DND-41 (cell line): ENCODE measurements at regions not wholly inside any gene's neighbourhood (a gene's known extent, or its start where the extent isn't known, plus 50 kb on each side); places are given as distances from the start of the nearest gene placed in this dataset.

Experiments used
- ATAC-seq: fragments of 200-7000 bp; cut with Tn5 transposase; 3 replicates; pipeline ENCODE4 v1.9.1; 2021; ENCODE audit warnings: low read depth; ENCODE audit not compliant: insufficient read depth
- DNase-seq: peaks from one replicate; pipeline ENCODE4 v3.0.0-alpha.2; 2020
- H2AFZ ChIP-seq: 2 replicates; pipeline ENCODE4 v1.6.0; 2012; ENCODE audit warnings: low read depth, low read length
- H3K27ac ChIP-seq: 2 replicates; pipeline ENCODE4 v1.5.1; 2012; ENCODE audit warnings: low read length, inconsistent platforms
- H3K27me3 ChIP-seq: fragments of 200-600 bp; sonication (generic); 2 replicates; pipeline ENCODE4 v1.6.0; 2012; ENCODE audit warnings: low read length, mild to moderate bottlenecking, inconsistent platforms; ENCODE audit not compliant: insufficient read depth, poor library complexity
- H3K36me3 ChIP-seq: 2 replicates; pipeline ENCODE4 v1.5.1; 2012; ENCODE audit warnings: low read length, inconsistent platforms; ENCODE audit not compliant: insufficient read depth
- H3K4me1 ChIP-seq: 2 replicates; pipeline ENCODE4 v1.5.1; 2012; ENCODE audit warnings: mild to moderate bottlenecking, low read length; ENCODE audit not compliant: insufficient read depth
- H3K4me2 ChIP-seq: 2 replicates; pipeline ENCODE4 v1.6.0; 2012; ENCODE audit warnings: mild to moderate bottlenecking, moderate library complexity, low read length, inconsistent platforms; ENCODE audit not compliant: insufficient read depth
- H3K4me3 ChIP-seq, 2 experiments: fragments of 200-600 bp in 1 of 2; shearing (Covaris generic) in 1 of 2; 2 replicates each; pipeline ENCODE4 v1.5.1; 2012 to 2016; ENCODE audit warnings: inconsistent platforms in 2 of 2, low read length in 2 of 2, mild to moderate bottlenecking in 2 of 2, low read depth in 1 of 2, moderate library complexity in 1 of 2
- H3K79me2 ChIP-seq: 2 replicates; pipeline ENCODE4 v1.6.0; 2012; ENCODE audit warnings: low read length, inconsistent platforms; ENCODE audit not compliant: insufficient read depth
- H3K9ac ChIP-seq: 2 replicates; pipeline ENCODE4 v1.6.0; 2012; ENCODE audit warnings: low read depth, mild to moderate bottlenecking, inconsistent platforms, low read length, moderate library complexity
- H3K9me3 ChIP-seq: 2 replicates; pipeline ENCODE4 v1.5.1; 2012; ENCODE audit warnings: low read length, moderate library complexity, mild to moderate bottlenecking, inconsistent platforms; ENCODE audit not compliant: insufficient read depth, severe bottlenecking
- H4K20me1 ChIP-seq: 2 replicates; pipeline ENCODE4 v1.6.0; 2012; ENCODE audit warnings: low read length; ENCODE audit not compliant: insufficient read depth
- CTCF ChIP-seq: IDR thresholded peaks from 2 replicates; pipeline ENCODE4 v1.5.1; 2012; ENCODE audit warnings: borderline replicate concordance, low read length, moderate library complexity, mild to moderate bottlenecking; ENCODE audit not compliant: poor library complexity, severe bottlenecking; ENCODE audit errors: extremely low read depth
- EZH2 ChIP-seq: IDR thresholded peaks from 3 replicates; pipeline ENCODE4 v1.6.1; 2012; ENCODE audit warnings: borderline replicate concordance, low read depth, mild to moderate bottlenecking, moderate library complexity, low read length, inconsistent platforms; ENCODE audit not compliant: severe bottlenecking

GRCh38 chr13:67554746-67555452, 324.8 kb upstream of the PCDH9 start:
- Histone ChIP-seq H3K27ac (no peak overlapping the region), H3K9me3 (no peaks in the 10 kb centered on the region), H3K79me2 (no peaks in the 10 kb centered on the region), H4K20me1 (no peaks in the 10 kb centered on the region), H2AFZ (no peak overlapping the region), H3K4me2 (no peak overlapping the region), H3K9ac (no peak overlapping the region), H3K4me1 (no peaks in the 10 kb centered on the region), H3K27me3 (no peaks in the 10 kb centered on the region), H3K4me3 (no peak overlapping the region), H3K36me3 (no peaks in the 10 kb centered on the region)
- ATAC-seq = no peak
- TF ChIP-seq CTCF = no peak
- no peak for TF ChIP-seq EZH2
- DNase-seq = no peak

GRCh38 chr13:67554286-67554685, 324.1 kb upstream of the PCDH9 start:
- no peak overlapping the region for H3K4me2 ChIP-seq
- no peak for DNase-seq
- H3K79me2 ChIP-seq = no peaks in the 10 kb centered on the region
- H3K36me3 ChIP-seq = no peaks in the 10 kb centered on the region
- H3K9ac ChIP-seq = no peak overlapping the region
- no peak overlapping the region for H2AFZ ChIP-seq
- no peaks in the 10 kb centered on the region for H3K9me3 ChIP-seq
- H3K4me1 ChIP-seq = no peaks in the 10 kb centered on the region
- no peak overlapping the region for H3K4me3 ChIP-seq
- no peaks in the 10 kb centered on the region for H3K27me3 ChIP-seq
- no peak overlapping the region for H3K27ac ChIP-seq
- no peak for TF ChIP-seq CTCF
- no peaks in the 10 kb centered on the region for H4K20me1 ChIP-seq
- ATAC-seq = no peak

GRCh38 chr13:67549331-67549730, 319.2 kb upstream of the PCDH9 start:
- H4K20me1 ChIP-seq = no peaks in the 10 kb centered on the region
- no peaks in the 10 kb centered on the region for H3K36me3 ChIP-seq
- H3K27ac ChIP-seq = no peak overlapping the region
- TF ChIP-seq CTCF (no peak), EZH2 (no peak)
- no peaks in the 10 kb centered on the region for H3K9me3 ChIP-seq
- H3K4me3 ChIP-seq = no peak overlapping the region
- DNase-seq (no peak), ATAC-seq (no peak)
- H3K27me3 ChIP-seq = no peaks in the 10 kb centered on the region
- no peaks in the 10 kb centered on the region for H3K79me2 ChIP-seq
- H3K9ac ChIP-seq = no peak overlapping the region
- H3K4me1 ChIP-seq = no peaks in the 10 kb centered on the region
- no peak overlapping the region for H2AFZ ChIP-seq
- H3K4me2 ChIP-seq = no peak overlapping the region

- no peak for TF ChIP-seq CTCF
- no peak for TF ChIP-seq EZH2
- no peak overlapping the region for H2AFZ ChIP-seq
- DNase-seq = no peak
- no peaks in the 10 kb centered on the region for H3K9me3 ChIP-seq
- no peaks in the 10 kb centered on the region for H3K4me1 ChIP-seq
- no peak overlapping the region for H3K4me2 ChIP-seq
- H3K27ac ChIP-seq = no peak overlapping the region
- no peak overlapping the region for H3K4me3 ChIP-seq
- no peak overlapping the region for H3K9ac ChIP-seq
- no peak for ATAC-seq
- no peaks in the 10 kb centered on the region for H3K27me3 ChIP-seq
- H3K36me3 ChIP-seq = no peaks in the 10 kb centered on the region
- no peaks in the 10 kb centered on the region for H4K20me1 ChIP-seq
- no peaks in the 10 kb centered on the region for H3K79me2 ChIP-seq
These were observed 308.8 kb upstream of the PCDH9 start for GRCh38 chr13:67538906-67539305.
